Astrocyte (in vitro differentiated cells and primary cell): ENCODE measurements at regions not wholly inside any gene's neighbourhood (a gene's known extent, or its start where the extent isn't known, plus 50 kb on each side); places are given as distances from the start of the nearest gene placed in this dataset.

ENCODE experiments used
- DNase-seq: peaks from one replicate; pipeline ENCODE4 v3.0.0-alpha.2; 2010; ENCODE audit warnings: low read depth
- FAIRE-seq: peaks from 2 replicates; lab custom pipeline; 2011; peaks lifted over from hg19 to GRCh38; lab: Jason Lieb, UNC
- H2AFZ ChIP-seq: 2 replicates; pipeline ENCODE4 v1.6.0; 2012; ENCODE audit warnings: low read depth, low read length, inconsistent platforms
- H3K27ac ChIP-seq: 2 replicates; pipeline ENCODE4 v1.5.1; 2011; ENCODE audit warnings: low read depth, low read length, inconsistent platforms
- H3K27me3 ChIP-seq: 2 replicates; pipeline ENCODE4 v1.6.0; 2011; ENCODE audit warnings: low read length, inconsistent platforms; ENCODE audit not compliant: insufficient read depth
- H3K36me3 ChIP-seq: 2 replicates; pipeline ENCODE4 v1.5.1; 2011; ENCODE audit warnings: low read length, inconsistent platforms; ENCODE audit not compliant: insufficient read depth
- H3K4me1 ChIP-seq: 2 replicates; pipeline ENCODE4 v1.5.1; 2011; ENCODE audit warnings: low read length, inconsistent platforms; ENCODE audit not compliant: insufficient read depth
- H3K4me2 ChIP-seq: 2 replicates; pipeline ENCODE4 v1.6.0; 2012; ENCODE audit warnings: low read length, inconsistent platforms
- H3K4me3 ChIP-seq: 2 replicates; pipeline ENCODE4 v1.5.1; 2011; ENCODE audit warnings: low read depth, mild to moderate bottlenecking, low read length, inconsistent platforms; ENCODE audit not compliant: insufficient read depth
- H3K79me2 ChIP-seq: 2 replicates; pipeline ENCODE4 v1.6.0; 2012; ENCODE audit warnings: mild to moderate bottlenecking, low read length, inconsistent platforms; ENCODE audit not compliant: insufficient read depth
- H3K9ac ChIP-seq: 2 replicates; pipeline ENCODE4 v1.6.0; 2012; ENCODE audit warnings: mild to moderate bottlenecking, low read length, inconsistent platforms
- H3K9me3 ChIP-seq: 2 replicates; pipeline ENCODE4 v1.5.1; 2012; ENCODE audit warnings: low read depth, mild to moderate bottlenecking, low read length, inconsistent platforms; ENCODE audit not compliant: insufficient read depth
- H4K20me1 ChIP-seq: 2 replicates; pipeline ENCODE4 v1.6.0; 2012; ENCODE audit warnings: low read length, inconsistent platforms; ENCODE audit not compliant: insufficient read depth
- H3K27ac Mint-ChIP-seq: one replicate; pipeline ENCODE4 v1.8.0; 2021; ENCODE audit warnings: mild to moderate bottlenecking, mixed read lengths; ENCODE audit not compliant: unreplicated experiment
- H3K27me3 Mint-ChIP-seq: one replicate; pipeline ENCODE4 v1.8.0; 2021; ENCODE audit warnings: low read depth, mixed read lengths; ENCODE audit not compliant: unreplicated experiment
- H3K36me3 Mint-ChIP-seq: one replicate; pipeline ENCODE4 v1.8.0; 2021; ENCODE audit warnings: low read depth, mixed read lengths; ENCODE audit not compliant: unreplicated experiment
- H3K4me1 Mint-ChIP-seq: one replicate; pipeline ENCODE4 v1.8.0; 2021; ENCODE audit warnings: low read depth, mixed read lengths; ENCODE audit not compliant: unreplicated experiment
- H3K4me3 Mint-ChIP-seq: one replicate; pipeline ENCODE4 v1.8.0; 2021; ENCODE audit warnings: mild to moderate bottlenecking, moderate library complexity, mixed read lengths; ENCODE audit not compliant: unreplicated experiment
- H3K9me3 Mint-ChIP-seq: one replicate; pipeline ENCODE4 v1.8.0; 2021; ENCODE audit warnings: mild to moderate bottlenecking, mixed read lengths; ENCODE audit not compliant: unreplicated experiment
- CTCF ChIP-seq: IDR thresholded peaks from 2 replicates; pipeline ENCODE4 v1.5.1; 2011; ENCODE audit warnings: low read depth, mild to moderate bottlenecking, inconsistent platforms, low read length, moderate library complexity; ENCODE audit not compliant: insufficient read depth
- EZH2 ChIP-seq: IDR thresholded peaks from 2 replicates; pipeline ENCODE4 v1.6.1; 2012; ENCODE audit warnings: mild to moderate bottlenecking, low read length, inconsistent platforms; ENCODE audit not compliant: insufficient read depth

DNA sequence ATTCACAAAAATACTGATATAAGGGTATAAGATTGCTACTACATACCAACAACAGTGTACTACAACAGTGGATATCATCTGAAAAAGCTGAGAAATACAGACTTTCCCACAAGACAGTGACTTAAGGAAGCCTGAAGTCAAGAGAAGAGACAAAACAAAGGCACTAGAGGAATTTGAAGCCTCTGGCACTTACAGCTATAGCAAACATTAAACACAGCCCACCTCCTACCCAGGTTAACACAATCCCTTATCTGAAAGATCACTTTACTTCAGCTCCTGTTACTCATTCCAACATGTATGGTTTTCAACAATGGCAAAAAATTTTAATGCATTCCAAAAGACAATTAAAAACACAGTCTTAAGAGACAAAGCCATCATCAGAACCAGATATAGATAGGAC is 388.5 kb downstream of the JRKL start:
- Histone ChIP-seq H3K27me3 (no peaks in the 10 kb centered on the region), H3K4me2 (no peak overlapping the region), H3K79me2 (no peaks in the 10 kb centered on the region), H4K20me1 (no peaks in the 10 kb centered on the region), H3K27ac (no peak overlapping the region), H3K4me3 (no peak overlapping the region), H2AFZ (no peak overlapping the region), H3K9me3 (no peaks in the 10 kb centered on the region), H3K4me1 (no peaks in the 10 kb centered on the region), H3K9ac (no peak overlapping the region), H3K36me3 (no peaks in the 10 kb centered on the region)
- no peaks in the 10 kb centered on the region for H3K27me3 Mint-ChIP-seq
- H3K36me3 Mint-ChIP-seq: no peaks in the 10 kb centered on the region
- H3K4me3 Mint-ChIP-seq: no peak overlapping the region
- FAIRE-seq: no peak
- no peak for DNase-seq
- TF ChIP-seq EZH2: no peak
- TF ChIP-seq CTCF: no peak
- H3K27ac Mint-ChIP-seq: no peak overlapping the region
- no peaks in the 10 kb centered on the region for H3K9me3 Mint-ChIP-seq
- H3K4me1 Mint-ChIP-seq: no peaks in the 10 kb centered on the region

DNA sequence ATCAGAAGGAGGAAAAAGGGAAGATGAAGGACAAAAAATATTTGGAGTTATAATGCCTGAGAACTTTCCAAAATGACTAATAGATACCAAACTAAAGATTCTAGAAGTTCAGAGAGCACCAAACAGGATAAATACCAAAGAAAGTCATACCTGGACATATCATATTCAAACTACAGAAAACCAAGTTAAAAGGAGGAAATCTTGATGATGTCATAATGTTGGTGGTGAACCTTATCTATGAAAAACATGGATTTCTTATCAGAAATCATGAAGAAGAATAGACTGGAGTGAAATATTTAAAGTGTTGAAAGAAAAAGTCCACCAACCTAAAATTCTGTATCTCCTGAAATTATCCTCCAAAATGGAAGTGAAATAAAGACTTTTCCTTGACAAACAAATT is 389.2 kb downstream of the JRKL start:
- H4K20me1 ChIP-seq: no peaks in the 10 kb centered on the region
- FAIRE-seq: no peak
- H3K27ac Mint-ChIP-seq: no peak overlapping the region

More for the DNA sequence above, 389.2 kb downstream of the JRKL start:
- Mint-ChIP-seq H3K36me3 (no peaks in the 10 kb centered on the region), H3K9me3 (no peaks in the 10 kb centered on the region), H3K4me3 (no peak overlapping the region), H3K27me3 (no peaks in the 10 kb centered on the region), H3K4me1 (no peaks in the 10 kb centered on the region)
- H3K79me2 ChIP-seq: no peaks in the 10 kb centered on the region
- no peaks in the 10 kb centered on the region for H3K9me3 ChIP-seq
- H3K4me1 ChIP-seq: no peaks in the 10 kb centered on the region
- no peak overlapping the region for H3K27ac ChIP-seq
- no peak overlapping the region for H2AFZ ChIP-seq
- no peak overlapping the region for H3K9ac ChIP-seq
- H3K4me2 ChIP-seq: no peak overlapping the region
- no peaks in the 10 kb centered on the region for H3K27me3 ChIP-seq
- TF ChIP-seq EZH2: no peak
- no peak for TF ChIP-seq CTCF
- DNase-seq: no peak
- H3K36me3 ChIP-seq: no peaks in the 10 kb centered on the region
- no peak overlapping the region for H3K4me3 ChIP-seq
